ENCODE measurements at regions not wholly inside any gene's neighbourhood (a gene's known extent, or its start where the extent isn't known, plus 50 kb on each side); places are given as distances from the start of the nearest gene placed in this dataset.

- peak; percentile 32 for DNase-seq
Measured at GRCh38 chr4:174120446-174121295, 162.8 kb downstream of the FBXO8 start.

GRCh38 chr4:174119830-174120229, 163.6 kb downstream of the FBXO8 start:
- no peak for DNase-seq

DNA sequence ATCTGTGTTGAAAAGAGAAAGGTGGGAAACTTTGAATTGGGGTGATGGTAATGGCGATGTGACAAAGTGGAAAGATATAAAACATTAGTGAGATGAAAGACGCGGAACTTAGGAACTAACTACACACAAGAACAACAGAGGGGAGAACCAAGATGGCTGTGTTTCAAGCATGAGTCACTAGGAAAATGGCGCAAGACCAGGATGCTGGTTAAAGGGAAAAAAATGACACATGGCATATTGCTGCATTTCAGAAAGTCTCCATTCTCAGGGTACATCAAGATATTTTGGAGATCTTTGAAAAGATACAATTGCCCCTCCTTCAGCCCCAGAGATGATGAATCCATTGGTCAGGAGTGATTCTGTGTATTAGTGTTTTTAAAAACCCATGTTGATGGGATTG, 164.4 kb downstream of the FBXO8 start:
- no peak for DNase-seq

- DNase-seq = no peak
Measured at GRCh38 chr4:174118171-174118570, 165.3 kb downstream of the FBXO8 start.

DNA sequence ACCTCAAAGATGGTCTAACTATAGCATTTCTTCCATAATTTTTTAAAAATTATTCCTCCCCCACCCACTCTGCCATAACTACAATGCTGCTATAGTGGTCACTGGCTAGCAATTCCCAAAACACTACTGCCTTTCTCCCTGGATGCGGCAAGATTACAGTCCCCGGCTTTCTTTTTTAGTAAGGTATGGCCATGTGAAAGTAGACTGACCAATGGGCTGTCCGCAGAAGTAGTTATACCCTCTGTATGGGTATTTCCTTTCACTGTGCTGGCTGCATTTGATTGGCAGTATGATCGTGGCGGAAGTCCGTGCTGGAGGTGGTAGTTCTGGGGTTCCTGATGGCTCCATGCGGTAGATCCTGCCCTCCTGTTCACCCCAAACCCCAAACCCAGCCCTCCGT, 166.0 kb downstream of the FBXO8 start:
- no peak for DNase-seq

GRCh38 chr4:174116021-174116420, 167.4 kb downstream of the FBXO8 start:
- DNase-seq = no peak

DNA sequence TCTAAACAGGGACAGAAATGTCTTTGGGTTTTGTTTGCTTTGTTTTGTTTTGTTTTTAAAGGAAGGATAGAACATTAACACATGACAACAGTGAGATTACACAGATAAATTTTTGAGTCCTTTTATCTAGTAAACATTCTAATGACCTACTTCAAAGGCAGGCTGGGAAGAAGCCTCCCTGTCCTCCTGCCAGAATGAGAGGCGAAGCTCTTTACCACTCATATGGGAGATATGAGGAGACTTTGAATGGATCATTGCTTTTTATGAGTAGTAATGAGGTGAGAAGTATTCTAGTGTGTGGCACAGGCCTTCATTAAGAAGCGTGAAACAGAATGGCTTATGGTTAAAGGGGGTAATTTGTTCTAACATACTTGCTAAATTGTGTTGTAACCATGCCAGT, 172.0 kb downstream of the FBXO8 start:
- DNase-seq = no peak

GRCh38 chr4:174110180-174110579, 173.3 kb downstream of the FBXO8 start:
- no peak for DNase-seq

DNA sequence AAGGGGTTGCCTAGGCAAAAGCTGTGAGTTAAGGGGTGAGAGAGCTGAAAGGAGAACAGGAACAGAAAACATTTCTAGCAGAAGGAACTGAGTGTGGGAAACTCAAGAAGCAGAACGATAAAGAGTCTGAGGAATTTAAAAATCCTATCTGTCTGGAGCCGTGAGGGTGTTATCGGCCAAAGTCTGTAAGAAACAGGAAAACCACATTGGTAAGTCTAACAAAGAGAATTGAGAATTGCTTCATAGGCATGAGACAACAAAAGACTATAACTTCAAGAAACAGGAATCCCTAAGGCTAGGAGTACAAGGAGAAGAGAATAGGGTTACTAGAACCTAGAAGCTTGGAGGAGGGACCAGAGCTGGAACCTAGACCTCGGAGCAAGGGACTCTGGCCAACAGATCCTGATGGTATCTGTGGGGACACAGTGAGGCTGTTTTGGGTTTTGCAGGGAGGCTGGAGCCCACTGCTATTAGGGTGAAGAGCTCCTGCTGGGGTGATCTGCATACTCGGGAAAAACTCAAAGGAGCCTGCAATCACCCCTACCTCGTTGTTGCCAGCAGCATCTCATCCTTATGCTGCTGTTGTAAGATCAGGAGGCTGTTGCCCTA, 175.6 kb downstream of the FBXO8 start:
- no peak for DNase-seq

DNA sequence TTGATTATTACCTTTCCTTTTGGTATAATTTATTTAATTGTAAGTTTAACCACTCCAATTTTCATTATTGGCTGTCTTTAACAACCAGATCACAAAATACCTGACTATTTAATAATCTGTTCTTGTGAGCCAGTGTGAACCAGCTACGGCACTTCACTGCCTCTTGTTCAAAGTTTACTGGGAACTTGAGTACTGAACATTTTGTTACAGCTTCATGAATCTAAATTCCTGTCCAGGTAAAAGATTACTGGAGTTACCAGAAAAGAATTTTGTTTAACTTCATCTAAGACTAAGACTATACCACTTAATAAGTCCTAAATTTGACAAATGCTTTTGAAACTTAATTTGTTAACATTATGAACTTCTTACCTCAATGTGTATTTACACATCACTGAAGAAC, 178.3 kb downstream of the FBXO8 start:
- DNase-seq = no peak

GRCh38 chr4:174100910-174101309, 182.6 kb downstream of the FBXO8 start:
- no peak for DNase-seq

DNA sequence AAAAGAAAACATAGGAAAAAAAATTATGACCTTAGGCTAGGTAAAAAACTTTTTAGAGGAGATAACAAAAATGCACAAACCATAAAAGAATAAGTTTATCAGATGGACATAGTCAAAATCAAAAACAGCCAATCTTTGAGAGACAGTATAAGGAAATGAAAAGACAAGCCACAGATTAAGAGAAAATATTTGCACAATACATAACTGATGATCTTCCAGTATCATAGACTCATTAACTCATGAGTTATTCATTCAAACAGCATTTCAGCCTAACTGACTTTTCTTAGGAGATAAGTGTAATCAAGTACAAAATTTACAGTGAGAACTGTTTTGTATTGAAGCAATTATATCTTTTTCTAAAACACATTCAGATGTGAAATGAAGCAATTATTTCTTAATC, 183.8 kb downstream of the FBXO8 start:
- no peak for DNase-seq

DNA sequence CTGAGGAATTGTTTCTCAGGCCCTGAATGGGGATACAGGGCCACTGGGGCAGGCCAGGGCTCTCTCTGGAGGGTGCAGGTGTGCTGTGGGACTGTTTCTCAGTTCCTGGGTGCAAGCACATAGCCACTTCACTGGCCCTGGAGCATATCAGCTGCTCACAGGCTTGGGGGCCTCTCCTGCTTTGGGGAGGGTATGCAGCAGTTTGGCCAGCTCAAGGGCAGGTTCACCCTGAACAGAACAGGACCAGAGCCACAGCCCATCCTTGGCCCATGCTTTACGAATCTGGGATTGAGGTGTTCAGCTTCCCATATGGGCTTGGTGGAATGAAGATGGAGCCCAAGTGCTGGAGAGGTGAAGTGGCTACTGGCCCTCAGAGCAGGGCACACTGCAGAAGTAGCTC, 186.5 kb downstream of the FBXO8 start:
- no peak for DNase-seq

- DNase-seq = no peak
Measured at GRCh38 chr4:174096456-174096855, 187.0 kb downstream of the FBXO8 start.

GRCh38 chr4:174091130-174091529, 192.3 kb downstream of the FBXO8 start:
- no peak for DNase-seq

DNA sequence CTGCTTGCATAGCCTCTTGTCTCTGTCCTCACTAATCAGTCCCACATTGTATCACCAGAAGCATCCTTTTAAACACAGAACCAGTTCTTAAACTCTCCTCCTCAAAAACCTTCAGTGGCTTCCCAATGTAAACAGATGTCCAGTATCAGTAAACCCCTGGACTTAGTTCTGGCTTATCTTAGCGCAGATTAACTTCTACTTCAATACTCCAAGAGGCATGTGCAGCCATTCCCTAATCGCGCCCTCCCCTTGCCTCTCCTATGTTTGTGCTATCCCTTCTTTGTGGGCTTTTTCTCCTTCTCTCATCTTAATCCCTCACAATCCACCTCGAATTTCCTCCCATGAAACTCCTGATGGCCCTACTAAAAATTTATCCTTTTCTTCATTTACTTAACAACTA, 193.8 kb downstream of the FBXO8 start:
- DNase-seq = no peak

DNA sequence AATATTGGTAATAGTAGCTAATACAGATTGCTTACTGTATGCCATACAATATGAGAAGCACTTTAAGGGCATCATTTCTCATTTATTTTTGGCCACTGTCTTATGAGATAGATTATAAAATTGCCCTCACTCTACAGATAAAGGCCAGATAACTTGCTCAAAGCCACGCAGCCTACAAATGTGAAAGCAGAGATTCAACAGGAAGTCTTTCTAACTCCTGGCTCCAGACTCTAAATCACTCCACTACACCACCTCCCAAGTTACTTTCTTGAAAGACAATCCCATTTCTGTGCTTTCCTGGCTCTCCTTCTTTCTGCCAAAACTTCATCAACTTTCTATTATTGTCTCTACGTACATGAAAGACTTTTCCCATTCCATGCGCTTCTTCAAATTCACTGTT, 194.7 kb downstream of the FBXO8 start:
- no peak for DNase-seq

DNA sequence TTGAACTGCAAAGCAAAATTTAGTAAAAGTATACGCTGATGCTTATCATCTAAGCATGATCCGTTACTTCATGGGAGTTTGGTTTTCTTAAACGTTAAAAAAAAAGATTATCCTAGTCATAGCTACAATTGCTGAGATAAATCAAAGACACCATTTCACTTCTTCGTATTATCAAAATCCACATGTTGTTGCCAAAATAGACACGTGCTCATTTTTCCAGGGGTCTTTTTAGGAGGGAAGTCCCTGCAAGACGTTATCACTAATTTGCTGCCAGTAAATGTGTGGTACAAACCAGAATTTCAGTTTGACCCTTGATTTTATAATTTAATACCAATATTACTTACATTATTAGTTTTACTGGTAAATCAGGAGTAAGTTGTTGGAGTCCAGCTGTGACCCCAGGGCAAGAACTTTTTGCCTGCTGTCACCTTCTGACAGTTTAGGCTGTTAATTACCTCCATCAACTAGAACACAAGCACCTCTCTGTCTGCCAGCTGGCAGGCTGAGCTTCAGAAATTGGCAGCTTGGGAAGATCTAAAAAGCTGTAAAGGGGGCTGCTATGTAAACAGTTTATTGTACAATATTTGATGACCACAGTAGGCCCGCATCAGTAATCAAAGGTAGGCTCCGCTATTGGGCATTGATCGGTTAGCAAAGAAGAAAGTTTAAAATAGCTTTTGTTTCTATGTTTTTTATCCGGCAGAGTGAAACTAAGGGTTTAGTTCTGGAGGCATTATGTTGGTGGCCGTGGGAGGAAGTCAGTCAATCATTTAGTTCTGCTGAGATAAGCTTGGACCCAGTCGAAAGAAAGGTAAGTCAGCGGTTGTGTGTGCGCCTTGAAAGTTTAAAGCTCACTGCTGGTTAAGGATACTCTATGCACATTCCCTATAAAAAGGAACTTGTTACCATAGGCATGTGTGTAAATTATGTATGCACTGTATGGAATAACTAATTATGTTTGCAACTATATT, 196.4 kb downstream of the FBXO8 start:
- DNase-seq = peak; percentile 2

GRCh38 chr4:174084981-174085380, 198.5 kb downstream of the FBXO8 start:
- no peak for DNase-seq

GRCh38 chr4:174084542-174084941, 198.9 kb downstream of the FBXO8 start:
- DNase-seq = no peak

DNA sequence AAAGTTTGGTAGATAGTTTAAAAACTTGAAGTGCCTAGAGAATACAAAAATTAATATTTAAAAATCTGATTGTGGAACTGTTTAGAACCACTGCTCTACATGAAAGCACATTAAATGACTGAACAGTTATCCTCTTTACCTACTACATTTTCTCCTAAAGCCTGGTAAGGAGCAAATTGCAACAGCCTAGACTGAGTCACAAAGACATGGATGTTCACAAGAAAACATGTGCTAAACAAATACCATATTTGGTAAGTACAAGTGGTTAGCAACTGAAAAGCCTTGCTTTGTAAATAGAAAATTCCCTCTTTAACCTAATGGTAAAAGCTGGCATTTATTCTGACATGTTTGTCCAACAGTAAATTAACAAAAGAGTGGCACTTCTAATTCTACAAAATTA, 203.1 kb downstream of the FBXO8 start:
- no peak for DNase-seq

GRCh38 chr4:174071595-174071994, 211.9 kb downstream of the FBXO8 start:
- DNase-seq = no peak

GRCh38 chr4:174069848-174070330, 213.6 kb downstream of the FBXO8 start:
- DNase-seq = no peak
